Colonic mucosa (tissue), 4 donors: ENCODE measurements at regions not wholly inside any gene's neighbourhood (a gene's known extent, or its start where the extent isn't known, plus 50 kb on each side); places are given as distances from the start of the nearest gene placed in this dataset.

Experiments used
- DNase-seq: peaks from one replicate; pipeline ENCODE4 v3.0.0-alpha.2; 2020
- H3K27ac ChIP-seq: fragments of 200-600 bp; one replicate; pipeline ENCODE4 v1.8.0; 2021
- H3K27me3 ChIP-seq: fragments of 200-600 bp; one replicate; pipeline ENCODE4 v1.8.0; 2021
- H3K36me3 ChIP-seq: fragments of 200-600 bp; one replicate; pipeline ENCODE4 v1.8.0; 2021
- H3K4me1 ChIP-seq: fragments of 200-600 bp; one replicate; pipeline ENCODE4 v1.8.0; 2021; ENCODE audit warnings: mild to moderate bottlenecking
- H3K4me3 ChIP-seq: fragments of 200-600 bp; one replicate; pipeline ENCODE4 v1.8.0; 2021
- H3K9ac ChIP-seq, 2 donors: one replicate each; pipeline ENCODE4 v1.7.0; 2013; ENCODE audit warnings: control low read depth in 2 of 2, low read depth in 2 of 2, low read length in 2 of 2
- H3K9me3 ChIP-seq: fragments of 200-600 bp; one replicate; pipeline ENCODE4 v1.8.0; 2021
- intact Hi-C: fragments of 100-400 bp; cut with DNase I; formaldehyde crosslinking; loops from one replicate; pipeline ENCODE4 v1.14.1; 2022
- TF ChIP-seq, protein P1 (sequence below): fragments of 200-600 bp; IDR thresholded peaks from one replicate; pipeline ENCODE4 v1.8.0; 2022; ENCODE audit warnings: antibody characterized with exemption, mild to moderate bottlenecking
- donor health status: healthy.
- donor health status: DM: no; HTN: no; CAD: no.
- donor health status: DM: no; HTN: no; CAD: no.

- H3K9me3 ChIP-seq, result no peaks in the 10 kb centered on the region
- no peaks in the 10 kb centered on the region for H3K4me1 ChIP-seq
- TF ChIP-seq, protein P1, sequence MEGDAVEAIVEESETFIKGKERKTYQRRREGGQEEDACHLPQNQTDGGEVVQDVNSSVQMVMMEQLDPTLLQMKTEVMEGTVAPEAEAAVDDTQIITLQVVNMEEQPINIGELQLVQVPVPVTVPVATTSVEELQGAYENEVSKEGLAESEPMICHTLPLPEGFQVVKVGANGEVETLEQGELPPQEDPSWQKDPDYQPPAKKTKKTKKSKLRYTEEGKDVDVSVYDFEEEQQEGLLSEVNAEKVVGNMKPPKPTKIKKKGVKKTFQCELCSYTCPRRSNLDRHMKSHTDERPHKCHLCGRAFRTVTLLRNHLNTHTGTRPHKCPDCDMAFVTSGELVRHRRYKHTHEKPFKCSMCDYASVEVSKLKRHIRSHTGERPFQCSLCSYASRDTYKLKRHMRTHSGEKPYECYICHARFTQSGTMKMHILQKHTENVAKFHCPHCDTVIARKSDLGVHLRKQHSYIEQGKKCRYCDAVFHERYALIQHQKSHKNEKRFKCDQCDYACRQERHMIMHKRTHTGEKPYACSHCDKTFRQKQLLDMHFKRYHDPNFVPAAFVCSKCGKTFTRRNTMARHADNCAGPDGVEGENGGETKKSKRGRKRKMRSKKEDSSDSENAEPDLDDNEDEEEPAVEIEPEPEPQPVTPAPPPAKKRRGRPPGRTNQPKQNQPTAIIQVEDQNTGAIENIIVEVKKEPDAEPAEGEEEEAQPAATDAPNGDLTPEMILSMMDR, result no peak
- intact Hi-C loops, result no loop called here
- no peak overlapping the region for H3K4me3 ChIP-seq
- no peak overlapping the region for H3K9ac ChIP-seq
- no peaks in the 10 kb centered on the region for H3K36me3 ChIP-seq
- no peak overlapping the region for H3K27ac ChIP-seq
- no peak for DNase-seq
- H3K27me3 ChIP-seq, result no peaks in the 10 kb centered on the region
Measured at GRCh38 chr4:36740796-36741310, 459.4 kb downstream of the DTHD1 start.

DNA sequence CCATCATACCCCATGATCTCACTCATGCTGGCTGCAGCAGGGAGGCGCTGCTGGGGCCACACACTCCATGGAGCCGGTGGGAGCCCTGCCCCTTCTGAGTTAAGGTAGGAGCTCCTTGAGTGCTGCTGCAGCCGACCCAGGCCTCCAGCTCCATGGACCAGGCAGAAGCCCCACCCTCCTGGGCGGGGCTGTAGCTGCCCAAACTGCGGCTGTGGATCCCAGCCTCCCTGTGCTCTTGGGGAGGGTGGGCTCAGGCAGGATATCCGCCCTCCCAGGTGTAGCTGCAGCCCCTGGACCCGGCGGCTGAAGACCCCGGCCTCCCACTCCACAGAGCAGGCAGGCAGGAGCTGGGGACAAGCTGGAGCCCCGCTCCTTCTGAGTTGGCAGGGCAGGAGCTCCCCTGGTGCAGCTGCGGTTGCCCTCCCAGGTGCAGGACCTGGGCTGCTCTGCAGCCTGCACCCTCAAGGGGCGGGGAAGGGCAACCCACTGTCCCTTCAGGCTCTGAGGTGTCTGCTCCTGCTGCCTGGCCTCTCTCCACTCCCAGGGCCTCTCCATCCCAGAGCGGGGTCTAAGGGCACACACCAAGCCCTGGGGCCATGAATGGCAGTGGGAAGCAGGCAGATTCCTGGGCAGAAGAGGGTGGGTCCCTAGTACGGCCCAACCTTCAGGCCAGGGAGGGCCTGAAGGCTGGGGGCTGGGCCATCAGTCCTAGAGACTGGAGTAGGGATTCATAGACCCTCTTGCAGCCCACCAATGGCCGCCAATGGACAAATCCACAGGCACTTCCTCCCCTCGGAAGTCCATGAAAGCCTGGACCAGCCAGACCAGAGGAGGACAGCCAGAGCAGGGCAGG, 466.1 kb downstream of the DTHD1 start:
- DNase-seq, result no peak
- H3K9ac ChIP-seq, result no peak overlapping the region
- TF ChIP-seq, protein P1, result no peak
- no peaks in the 10 kb centered on the region for H3K36me3 ChIP-seq
- H3K9me3 ChIP-seq, result no peaks in the 10 kb centered on the region
- no peak overlapping the region for H3K4me3 ChIP-seq
- no peaks in the 10 kb centered on the region for H3K27me3 ChIP-seq
- H3K4me1 ChIP-seq, result no peaks in the 10 kb centered on the region
- intact Hi-C loops, result no loop called here
- no peak overlapping the region for H3K27ac ChIP-seq

- Histone ChIP-seq H3K4me3 (no peak overlapping the region), H3K9ac (no peak overlapping the region), H3K27me3 (no peaks in the 10 kb centered on the region), H3K4me1 (no peaks in the 10 kb centered on the region), H3K9me3 (no peaks in the 10 kb centered on the region), H3K27ac (no peak overlapping the region), H3K36me3 (no peaks in the 10 kb centered on the region)
- no peak for DNase-seq
- intact Hi-C loops, result no loop called here
- TF ChIP-seq, protein P1, result no peak
Measured at GRCh38 chr4:36753048-36753447, 471.6 kb downstream of the DTHD1 start.

- intact Hi-C loops, result no loop called here
Measured at GRCh38 chr4:36757580-36758311, 476.3 kb downstream of the DTHD1 start.

More at GRCh38 chr4:36757580-36758311, 476.3 kb downstream of the DTHD1 start:
- no peak overlapping the region for H3K27ac ChIP-seq
- no peaks in the 10 kb centered on the region for H3K27me3 ChIP-seq
- H3K36me3 ChIP-seq, result no peaks in the 10 kb centered on the region
- H3K9me3 ChIP-seq, result no peaks in the 10 kb centered on the region
- DNase-seq, result no peak
- no peaks in the 10 kb centered on the region for H3K4me1 ChIP-seq
- H3K4me3 ChIP-seq, result no peak overlapping the region
- no peak overlapping the region for H3K9ac ChIP-seq
- TF ChIP-seq, protein P1, result no peak
